Activated naive CD8-positive, alpha-beta T cell (primary cell): ENCODE measurements at regions not wholly inside any gene's neighbourhood (a gene's known extent, or its start where the extent isn't known, plus 50 kb on each side); places are given as distances from the start of the nearest gene placed in this dataset.
"Not testable (repeated sequence)": the region's sequence is repeated elsewhere in the genome, so short reads cannot be mapped to it uniquely, and the experiment has no call there.

Experiments used
- H3K27ac Mint-ChIP-seq: one replicate; pipeline ENCODE4 v1.8.0; 2021; ENCODE audit warnings: mixed read lengths
- H3K27me3 Mint-ChIP-seq: one replicate; pipeline ENCODE4 v1.8.0; 2021; ENCODE audit warnings: mixed read lengths
- H3K36me3 Mint-ChIP-seq: one replicate; pipeline ENCODE4 v1.8.0; 2021; ENCODE audit warnings: mixed read lengths
- H3K4me1 Mint-ChIP-seq: one replicate; pipeline ENCODE4 v1.8.0; 2021; ENCODE audit warnings: low read depth, mixed read lengths
- H3K4me3 Mint-ChIP-seq: one replicate; pipeline ENCODE4 v1.8.0; 2021; ENCODE audit warnings: mild to moderate bottlenecking, mixed read lengths
- H3K9me3 Mint-ChIP-seq: one replicate; pipeline ENCODE4 v1.8.0; 2021; ENCODE audit warnings: low read depth, mixed read lengths

DNA sequence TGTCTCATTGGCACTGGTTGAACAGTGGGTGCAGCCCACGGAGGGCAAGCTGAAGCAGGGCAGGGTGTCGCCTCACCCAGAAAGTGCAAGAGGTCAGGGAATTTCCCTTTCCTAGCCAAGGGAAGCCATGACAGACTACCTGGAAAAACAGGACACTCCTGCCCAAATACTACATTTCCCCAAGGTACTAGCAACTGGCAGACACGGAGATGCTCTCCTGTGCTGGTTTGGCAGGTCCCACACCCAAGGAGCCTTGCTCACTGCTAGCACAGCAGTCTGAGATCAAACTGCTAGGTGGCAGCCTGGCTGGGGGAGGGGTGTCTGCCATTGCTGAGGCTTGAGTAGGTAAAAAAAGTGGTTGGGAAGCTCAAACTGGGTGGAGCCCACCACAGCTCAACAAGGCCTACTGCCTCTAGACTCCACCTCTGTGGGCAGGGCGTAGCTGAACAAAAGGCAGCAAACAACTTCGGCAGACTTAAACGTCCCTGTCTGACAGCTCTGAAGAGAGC is 382.7 kb upstream of the NMUR2 start:
- not testable (repeated sequence) for H3K4me3 Mint-ChIP-seq, H3K36me3 Mint-ChIP-seq, H3K27me3 Mint-ChIP-seq, H3K27ac Mint-ChIP-seq, H3K4me1 Mint-ChIP-seq
- H3K9me3 Mint-ChIP-seq, result peaks cover 12% of the 10 kb centered on the region

DNA sequence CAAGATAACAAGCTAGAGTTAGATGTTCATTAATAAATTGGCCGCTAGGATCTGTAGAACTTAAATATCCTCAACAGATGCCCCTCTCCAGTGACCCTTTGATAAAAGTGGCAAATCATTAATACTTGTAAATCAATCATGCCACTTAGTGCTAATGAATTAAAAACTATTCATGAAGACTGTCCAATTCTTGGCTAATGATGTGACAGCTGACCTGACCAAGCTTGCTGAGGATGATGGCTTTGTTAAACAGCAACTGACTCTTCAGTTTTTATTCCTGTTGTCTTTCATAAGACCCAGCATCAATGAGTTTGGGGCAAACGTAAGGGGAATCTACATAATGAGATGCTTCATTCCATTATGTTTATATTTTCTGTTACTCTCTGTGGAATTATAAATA is 396.8 kb upstream of the NMUR2 start:
- Mint-ChIP-seq H3K27ac (no peak overlapping the region), H3K27me3 (no peaks in the 10 kb centered on the region), H3K36me3 (no peaks in the 10 kb centered on the region), H3K4me3 (no peak overlapping the region), H3K4me1 (no peaks in the 10 kb centered on the region), H3K9me3 (peaks cover 7% of the 10 kb centered on the region)

DNA sequence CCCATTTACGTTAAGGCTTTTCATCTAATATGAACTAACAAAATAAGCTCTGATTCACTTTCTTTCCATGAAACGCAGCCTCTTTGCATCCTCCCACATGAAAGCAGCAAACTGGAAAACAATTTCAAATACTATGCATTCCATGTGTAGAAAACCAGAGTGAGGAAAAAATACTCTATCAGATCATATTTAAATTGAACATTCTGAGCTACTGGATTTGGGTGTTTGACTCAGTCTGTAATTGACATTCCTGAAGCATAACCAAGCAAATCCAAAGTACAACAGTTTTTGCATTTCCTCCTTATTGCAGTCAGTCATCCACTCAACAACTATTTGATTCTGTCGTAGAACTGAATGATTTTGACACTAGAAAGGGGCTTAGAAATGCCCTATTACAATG is 399.1 kb upstream of the NMUR2 start:
- Mint-ChIP-seq H3K36me3 (no peaks in the 10 kb centered on the region), H3K9me3 (peaks cover 7% of the 10 kb centered on the region), H3K4me3 (no peak overlapping the region), H3K4me1 (no peaks in the 10 kb centered on the region), H3K27me3 (no peaks in the 10 kb centered on the region), H3K27ac (no peak overlapping the region)

DNA sequence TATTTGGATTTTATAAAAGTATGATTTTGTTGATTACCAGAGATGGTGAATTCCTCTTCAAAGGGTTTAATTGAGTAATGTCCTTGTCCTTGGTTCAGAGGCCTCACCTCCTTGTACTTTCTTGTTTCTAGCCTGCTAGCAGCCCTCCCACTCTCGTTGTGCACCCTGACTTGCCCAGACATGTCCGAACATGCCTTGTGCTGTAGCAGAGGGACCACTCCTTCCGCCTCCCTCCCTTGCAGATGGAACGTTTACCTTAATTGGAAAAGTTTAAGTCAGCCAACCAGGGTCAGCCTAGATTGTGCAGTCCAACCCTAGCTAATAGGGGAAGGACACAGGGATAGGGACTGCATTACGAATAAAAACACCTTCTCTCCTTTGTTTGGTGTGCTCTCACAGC is 406.9 kb upstream of the NMUR2 start:
- no peak overlapping the region for H3K27ac Mint-ChIP-seq
- peaks cover 9% of the 10 kb centered on the region for H3K9me3 Mint-ChIP-seq
- H3K27me3 Mint-ChIP-seq, result no peaks in the 10 kb centered on the region
- no peak overlapping the region for H3K4me3 Mint-ChIP-seq
- H3K36me3 Mint-ChIP-seq, result no peaks in the 10 kb centered on the region
- no peaks in the 10 kb centered on the region for H3K4me1 Mint-ChIP-seq

DNA sequence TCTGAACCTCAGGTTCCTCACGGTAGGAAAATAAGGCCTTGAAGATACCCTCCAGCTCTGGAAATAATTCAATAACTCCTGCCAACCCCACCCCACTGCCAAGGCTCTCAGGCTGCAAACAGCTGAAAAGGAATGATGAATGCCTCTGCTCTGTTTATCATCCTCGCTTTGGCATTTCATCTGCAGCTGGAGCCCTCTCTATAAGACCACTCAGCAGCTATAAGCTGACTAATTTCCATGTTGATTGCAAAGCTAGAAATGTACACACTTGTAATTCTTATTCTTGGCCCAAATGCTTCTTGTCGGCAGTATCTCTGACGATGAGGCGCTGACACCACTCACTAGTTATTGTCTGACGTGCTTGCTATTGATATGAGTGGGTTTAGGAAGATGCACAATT is 408.4 kb upstream of the NMUR2 start:
- Mint-ChIP-seq H3K36me3 (no peaks in the 10 kb centered on the region), H3K27me3 (no peaks in the 10 kb centered on the region), H3K4me1 (no peaks in the 10 kb centered on the region), H3K4me3 (no peak overlapping the region), H3K27ac (no peak overlapping the region), H3K9me3 (peaks cover 9% of the 10 kb centered on the region)

DNA sequence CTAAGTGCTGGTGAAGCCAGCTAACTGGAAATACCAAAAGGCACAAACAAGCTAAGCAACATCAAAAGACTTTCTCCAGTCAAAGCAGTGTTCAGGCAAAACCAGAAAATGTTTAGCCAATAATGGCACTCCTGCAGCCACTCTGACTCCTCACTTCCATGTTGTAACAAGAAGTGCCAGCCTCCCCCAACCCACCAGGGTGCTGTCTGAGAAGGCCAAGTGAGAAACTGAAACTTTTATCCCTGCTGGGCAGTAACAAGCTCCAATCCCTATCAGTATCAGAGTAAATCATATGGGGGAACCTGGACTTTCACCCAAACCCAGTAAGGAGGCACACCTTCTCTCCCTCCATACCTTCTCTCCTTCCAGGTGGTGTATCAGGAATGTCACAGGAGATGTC is 414.8 kb upstream of the NMUR2 start:
- H3K9me3 Mint-ChIP-seq, result peaks cover 3% of the 10 kb centered on the region
- H3K4me3 Mint-ChIP-seq, result no peak overlapping the region
- H3K27ac Mint-ChIP-seq, result no peak overlapping the region
- H3K4me1 Mint-ChIP-seq, result no peaks in the 10 kb centered on the region
- no peaks in the 10 kb centered on the region for H3K36me3 Mint-ChIP-seq
- no peaks in the 10 kb centered on the region for H3K27me3 Mint-ChIP-seq

DNA sequence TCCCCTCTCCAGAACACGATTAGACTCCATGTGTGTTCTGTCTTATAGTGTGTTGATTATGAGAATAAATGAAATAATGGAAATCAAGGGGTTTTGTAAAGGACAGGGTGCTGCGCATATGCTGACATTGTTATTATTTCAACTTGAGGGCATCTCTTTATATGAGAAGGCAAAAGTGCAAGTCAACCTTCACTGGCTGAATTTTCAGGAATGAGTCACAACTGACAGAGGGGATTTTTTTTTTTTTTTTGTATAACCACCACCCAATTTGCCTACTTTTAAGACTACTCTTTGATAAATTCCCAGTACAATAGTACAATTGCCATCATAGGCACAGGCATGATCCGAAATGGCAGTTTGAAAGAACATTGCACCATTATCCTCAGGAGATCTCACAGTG is 419.2 kb upstream of the NMUR2 start:
- H3K27me3 Mint-ChIP-seq, result no peaks in the 10 kb centered on the region
- H3K9me3 Mint-ChIP-seq, result peaks cover 3% of the 10 kb centered on the region
- H3K4me1 Mint-ChIP-seq, result no peaks in the 10 kb centered on the region
- H3K36me3 Mint-ChIP-seq, result no peaks in the 10 kb centered on the region
- no peak overlapping the region for H3K4me3 Mint-ChIP-seq
- no peak overlapping the region for H3K27ac Mint-ChIP-seq

DNA sequence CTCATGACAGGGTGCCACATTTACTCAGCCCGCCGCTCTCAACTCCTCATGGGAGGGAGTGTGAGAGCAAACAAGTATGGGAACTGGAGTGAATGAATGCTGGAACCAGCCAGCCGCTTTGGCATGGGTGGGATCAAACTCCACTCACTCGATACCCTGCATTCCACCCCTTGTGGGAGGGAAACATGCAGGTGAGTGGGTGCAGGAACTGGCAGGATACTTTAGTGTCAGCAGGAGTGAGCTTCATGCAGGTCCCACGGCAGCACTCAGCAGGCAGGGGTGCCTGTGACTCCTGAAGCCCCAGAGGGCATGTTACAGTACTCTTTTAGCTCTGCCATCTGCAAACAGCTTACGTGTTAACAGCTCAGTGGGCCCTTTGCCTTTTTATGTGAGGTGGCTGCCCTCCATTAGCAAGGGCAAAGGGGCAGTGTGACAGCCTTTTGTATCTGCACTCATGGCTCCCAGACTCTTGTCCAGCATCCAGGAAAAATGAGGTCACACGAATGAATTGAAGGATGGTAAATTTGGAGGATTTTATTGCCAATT is 433.2 kb upstream of the NMUR2 start:
- H3K36me3 Mint-ChIP-seq, result no peaks in the 10 kb centered on the region
- no peak overlapping the region for H3K4me3 Mint-ChIP-seq
- H3K4me1 Mint-ChIP-seq, result no peaks in the 10 kb centered on the region
- H3K27me3 Mint-ChIP-seq, result no peaks in the 10 kb centered on the region
- peaks cover 12% of the 10 kb centered on the region for H3K9me3 Mint-ChIP-seq
- H3K27ac Mint-ChIP-seq, result no peak overlapping the region

DNA sequence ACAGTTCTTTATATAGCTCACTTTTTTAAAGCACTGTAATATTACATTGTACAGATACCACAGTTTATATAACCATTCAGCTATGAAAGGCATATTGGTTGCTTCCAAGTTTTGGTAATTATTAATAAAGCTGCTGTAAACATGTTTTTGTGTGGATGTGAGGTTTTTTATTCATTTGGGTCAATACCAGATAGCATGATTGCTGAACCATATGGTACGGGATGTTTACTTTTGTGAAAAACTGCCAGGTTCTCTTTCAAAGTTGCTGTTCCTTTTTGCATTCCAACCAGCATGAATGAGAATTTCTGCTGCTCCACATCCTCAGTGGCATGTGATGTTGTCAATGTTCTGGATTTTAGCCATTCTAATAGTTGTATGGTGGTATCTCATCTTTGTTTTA is 439.6 kb upstream of the NMUR2 start:
- no peaks in the 10 kb centered on the region for H3K27me3 Mint-ChIP-seq
- H3K27ac Mint-ChIP-seq, result no peak overlapping the region
- no peaks in the 10 kb centered on the region for H3K36me3 Mint-ChIP-seq
- no peak overlapping the region for H3K4me3 Mint-ChIP-seq
- no peaks in the 10 kb centered on the region for H3K9me3 Mint-ChIP-seq
- no peaks in the 10 kb centered on the region for H3K4me1 Mint-ChIP-seq

DNA sequence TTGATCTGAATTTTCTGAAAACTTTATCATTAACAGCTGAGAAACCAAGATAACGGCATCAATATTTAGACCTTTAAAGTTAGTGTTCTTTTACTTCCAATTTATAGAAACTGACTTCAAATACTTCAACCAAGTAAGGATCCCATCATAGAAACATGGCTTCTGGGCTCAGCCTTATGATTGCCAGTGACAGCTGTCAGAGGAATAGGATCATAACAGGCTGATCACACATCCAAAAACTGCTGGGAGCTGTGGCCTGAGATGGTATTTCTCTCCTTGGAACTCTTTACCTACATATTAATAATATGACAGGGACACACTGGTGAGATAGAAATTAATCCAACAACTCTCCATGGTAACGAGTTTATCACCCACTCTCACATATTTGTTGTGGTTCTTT is 448.3 kb upstream of the NMUR2 start:
- Mint-ChIP-seq H3K4me3 (no peak overlapping the region), H3K9me3 (peaks cover 5% of the 10 kb centered on the region), H3K27me3 (no peaks in the 10 kb centered on the region), H3K27ac (no peak overlapping the region), H3K36me3 (no peaks in the 10 kb centered on the region), H3K4me1 (no peaks in the 10 kb centered on the region)

DNA sequence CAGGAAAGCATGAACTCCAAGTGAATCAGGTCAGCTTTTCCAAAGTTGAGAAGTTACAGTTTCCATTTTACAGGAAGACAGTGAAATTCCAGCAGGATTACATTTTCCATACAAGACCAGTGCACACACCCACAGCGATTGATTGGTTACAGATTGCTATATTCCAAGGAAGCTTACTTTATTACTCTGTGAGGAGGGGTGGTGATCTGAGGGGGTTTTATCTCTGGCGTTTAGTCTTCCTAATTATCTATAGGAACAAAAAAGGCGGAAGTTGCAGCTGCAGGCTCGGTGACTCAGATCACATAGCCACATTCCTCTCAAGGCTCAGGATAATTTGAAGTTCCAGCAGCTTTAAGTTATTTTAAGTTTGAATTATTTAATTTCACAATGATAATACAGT is 450.4 kb upstream of the NMUR2 start:
- Mint-ChIP-seq H3K4me1 (no peaks in the 10 kb centered on the region), H3K36me3 (no peaks in the 10 kb centered on the region), H3K27me3 (no peaks in the 10 kb centered on the region), H3K9me3 (peaks cover 4% of the 10 kb centered on the region), H3K4me3 (no peak overlapping the region), H3K27ac (no peak overlapping the region)

DNA sequence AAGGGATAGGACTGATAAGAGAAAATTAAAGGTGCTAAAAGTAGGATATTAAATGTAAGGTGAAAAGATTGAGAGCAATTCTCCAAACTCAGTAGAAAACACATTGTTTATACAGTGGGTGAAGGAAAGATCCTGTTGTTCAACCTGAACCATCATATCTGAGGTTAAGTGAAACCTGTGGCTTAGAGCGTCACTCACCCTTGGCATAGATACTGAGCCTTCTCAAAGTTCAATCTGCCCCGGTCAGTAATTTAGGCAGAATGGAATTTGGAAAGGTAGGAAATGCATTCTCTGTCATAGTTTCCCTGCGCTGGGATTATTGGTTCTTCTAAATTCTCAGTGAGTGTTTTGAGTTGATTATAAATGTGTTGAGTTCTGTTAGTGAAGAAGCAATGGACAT is 456.2 kb upstream of the NMUR2 start:
- Mint-ChIP-seq H3K27me3 (no peaks in the 10 kb centered on the region), H3K4me3 (no peak overlapping the region), H3K4me1 (no peaks in the 10 kb centered on the region), H3K27ac (no peak overlapping the region), H3K36me3 (no peaks in the 10 kb centered on the region), H3K9me3 (peaks cover 4% of the 10 kb centered on the region)

DNA sequence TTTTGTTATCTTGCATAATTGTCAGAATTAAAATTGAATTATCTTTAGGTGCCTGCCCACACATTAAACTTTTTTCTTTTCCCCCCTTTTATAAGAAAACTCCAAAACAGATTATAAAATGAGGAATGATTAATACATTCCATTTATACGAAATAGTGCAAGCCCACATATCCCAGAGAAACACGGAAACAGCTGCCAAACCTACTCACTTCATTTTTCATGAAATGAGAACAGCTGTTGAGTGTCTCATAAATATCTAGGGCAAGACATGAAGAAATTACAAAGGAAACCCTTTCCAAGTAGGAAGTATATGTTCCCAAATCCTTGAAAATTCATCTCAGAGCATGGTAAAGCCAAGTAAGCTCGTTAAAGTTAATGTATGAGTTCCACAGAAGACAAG is 459.4 kb upstream of the NMUR2 start:
- Mint-ChIP-seq H3K27me3 (no peaks in the 10 kb centered on the region), H3K36me3 (no peaks in the 10 kb centered on the region), H3K9me3 (peaks cover 10% of the 10 kb centered on the region), H3K4me1 (no peaks in the 10 kb centered on the region), H3K4me3 (no peak overlapping the region), H3K27ac (no peak overlapping the region)

DNA sequence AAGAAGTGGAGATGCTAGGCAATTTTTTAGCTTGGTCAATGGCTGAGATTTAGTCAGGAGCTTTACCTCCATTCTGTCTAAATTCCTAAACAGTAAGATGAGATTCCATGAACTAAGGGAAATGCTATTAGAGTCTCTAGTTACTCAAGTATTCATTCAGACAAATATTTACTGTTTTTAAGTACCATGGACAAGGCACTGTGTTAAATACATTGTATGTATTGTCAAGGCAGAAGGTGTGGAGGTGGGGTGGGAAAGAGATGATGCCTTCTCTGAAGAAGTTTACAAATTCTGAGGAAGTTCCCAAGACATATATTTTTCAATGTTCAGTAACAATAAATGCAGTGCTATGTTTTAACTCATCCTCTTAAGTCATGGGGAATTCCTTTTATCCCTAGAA is 459.9 kb upstream of the NMUR2 start:
- no peak overlapping the region for H3K4me3 Mint-ChIP-seq
- H3K4me1 Mint-ChIP-seq, result no peaks in the 10 kb centered on the region
- H3K27me3 Mint-ChIP-seq, result no peaks in the 10 kb centered on the region
- no peak overlapping the region for H3K27ac Mint-ChIP-seq
- H3K9me3 Mint-ChIP-seq, result peaks cover 10% of the 10 kb centered on the region
- no peaks in the 10 kb centered on the region for H3K36me3 Mint-ChIP-seq

DNA sequence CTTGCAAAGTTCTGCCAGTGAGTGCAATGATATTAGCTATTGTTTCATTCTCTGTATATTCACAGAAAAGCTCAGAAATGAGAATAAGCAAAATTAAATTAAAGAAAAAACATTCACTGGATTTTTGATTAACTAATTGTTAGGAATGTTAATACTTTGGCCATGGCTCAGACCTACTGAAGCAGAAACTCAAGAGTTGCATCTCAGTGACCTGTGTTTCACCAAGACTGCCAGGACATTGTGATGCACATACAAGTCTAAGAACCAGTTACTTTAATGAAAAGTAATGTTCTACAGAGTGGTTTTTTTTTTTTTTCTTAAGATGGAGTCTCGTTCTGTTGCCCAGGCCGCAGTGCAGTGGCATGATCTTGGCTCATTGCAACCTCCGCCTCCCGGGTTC is 464.9 kb upstream of the NMUR2 start:
- Mint-ChIP-seq H3K9me3 (peaks cover 11% of the 10 kb centered on the region), H3K4me1 (no peaks in the 10 kb centered on the region), H3K4me3 (no peak overlapping the region), H3K27me3 (no peaks in the 10 kb centered on the region), H3K27ac (no peak overlapping the region), H3K36me3 (no peaks in the 10 kb centered on the region)

DNA sequence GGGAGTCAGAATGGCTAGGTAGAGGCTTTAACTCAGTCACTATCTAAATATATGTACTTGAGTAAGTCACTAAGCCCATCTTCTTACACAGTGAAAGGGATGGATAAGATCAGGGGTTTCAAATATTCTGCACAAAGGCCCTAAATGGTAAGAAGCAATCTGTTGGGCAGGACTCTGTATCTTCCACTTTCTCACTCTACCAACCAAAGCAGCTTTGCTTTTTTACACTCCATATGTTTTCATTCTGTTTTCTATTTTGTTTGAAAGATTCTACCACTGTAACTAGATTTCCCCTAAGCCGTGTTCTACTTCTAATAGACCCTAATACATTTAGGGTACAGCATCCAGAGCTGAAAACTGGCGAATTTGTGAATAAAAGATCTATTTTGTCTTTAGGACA is 477.5 kb upstream of the NMUR2 start:
- no peaks in the 10 kb centered on the region for H3K27me3 Mint-ChIP-seq
- H3K36me3 Mint-ChIP-seq, result no peaks in the 10 kb centered on the region
- peaks cover 15% of the 10 kb centered on the region for H3K9me3 Mint-ChIP-seq
- H3K4me3 Mint-ChIP-seq, result no peak overlapping the region
- H3K27ac Mint-ChIP-seq, result no peak overlapping the region
- H3K4me1 Mint-ChIP-seq, result no peaks in the 10 kb centered on the region
